HG03064 (cell line): ENCODE measurements at regions not wholly inside any gene's neighbourhood (a gene's known extent, or its start where the extent isn't known, plus 50 kb on each side); places are given as distances from the start of the nearest gene placed in this dataset.
"Not testable (repeated sequence)": the region's sequence is repeated elsewhere in the genome, so short reads cannot be mapped to it uniquely, and the experiment has no call there.

Experiments used
- ATAC-seq: cut with Tn5 transposase; IDR thresholded peaks from one replicate; pipeline ENCODE4 v1.9.1; 2021; ENCODE audit warnings: low read depth; ENCODE audit not compliant: unreplicated experiment

- no peak for ATAC-seq
Measured at GRCh38 chr18:11391661-11392060, 217.7 kb upstream of the SLC35G4 start.

- no peak for ATAC-seq
Measured at GRCh38 chr18:11388755-11389680, 220.4 kb upstream of the SLC35G4 start.

GRCh38 chr18:11387880-11388279 is 221.5 kb upstream of the SLC35G4 start:
- no peak for ATAC-seq

GRCh38 chr18:11383381-11383780 is 226.0 kb upstream of the SLC35G4 start:
- no peak for ATAC-seq

- ATAC-seq = no peak
Measured at GRCh38 chr18:11380968-11381367, 228.4 kb upstream of the SLC35G4 start.

- no peak for ATAC-seq
Measured at GRCh38 chr18:11379660-11380059, 229.7 kb upstream of the SLC35G4 start.

- ATAC-seq = no peak
Measured at GRCh38 chr18:11377766-11378540, 228.6 kb upstream of the PIEZO2 start.

- ATAC-seq = no peak
Measured at GRCh38 chr18:11372163-11372562, 222.8 kb upstream of the PIEZO2 start.

GRCh38 chr18:11369556-11369955 is 220.2 kb upstream of the PIEZO2 start:
- ATAC-seq = no peak

- no peak for ATAC-seq
Measured at GRCh38 chr18:11368020-11368419, 218.7 kb upstream of the PIEZO2 start.

- ATAC-seq = no peak
Measured at GRCh38 chr18:11367351-11367750, 218.0 kb upstream of the PIEZO2 start.

GRCh38 chr18:11366410-11366809 is 217.0 kb upstream of the PIEZO2 start:
- no peak for ATAC-seq

GRCh38 chr18:11362856-11363255 is 213.5 kb upstream of the PIEZO2 start:
- no peak for ATAC-seq

GRCh38 chr18:11361862-11362261 is 212.5 kb upstream of the PIEZO2 start:
- ATAC-seq = not testable (repeated sequence)

- no peak for ATAC-seq
Measured at GRCh38 chr18:11357678-11358077, 208.3 kb upstream of the PIEZO2 start.

- not testable (repeated sequence) for ATAC-seq
Measured at GRCh38 chr18:11344576-11344975, 195.2 kb upstream of the PIEZO2 start.

GRCh38 chr18:11343096-11343495 is 193.7 kb upstream of the PIEZO2 start:
- ATAC-seq = no peak

GRCh38 chr18:11342115-11342514 is 192.7 kb upstream of the PIEZO2 start:
- ATAC-seq = not testable (repeated sequence)

GRCh38 chr18:11339188-11339775 is 189.9 kb upstream of the PIEZO2 start:
- ATAC-seq = no peak

- no peak for ATAC-seq
Measured at GRCh38 chr18:11336241-11336640, 186.9 kb upstream of the PIEZO2 start.

- no peak for ATAC-seq
Measured at GRCh38 chr18:11327391-11328009, 178.1 kb upstream of the PIEZO2 start.
